Globus pallidus (tissue), 1 donor: ENCODE measurements at regions not wholly inside any gene's neighbourhood (a gene's known extent, or its start where the extent isn't known, plus 50 kb on each side); places are given as distances from the start of the nearest gene placed in this dataset.
"Not testable (repeated sequence)": the region's sequence is repeated elsewhere in the genome, so short reads cannot be mapped to it uniquely, and the experiment has no call there.

Experiments used
- DNase-seq: peaks from one replicate; pipeline ENCODE4 v3.0.0-alpha.2; 2015; ENCODE audit warnings: low spot score

DNA sequence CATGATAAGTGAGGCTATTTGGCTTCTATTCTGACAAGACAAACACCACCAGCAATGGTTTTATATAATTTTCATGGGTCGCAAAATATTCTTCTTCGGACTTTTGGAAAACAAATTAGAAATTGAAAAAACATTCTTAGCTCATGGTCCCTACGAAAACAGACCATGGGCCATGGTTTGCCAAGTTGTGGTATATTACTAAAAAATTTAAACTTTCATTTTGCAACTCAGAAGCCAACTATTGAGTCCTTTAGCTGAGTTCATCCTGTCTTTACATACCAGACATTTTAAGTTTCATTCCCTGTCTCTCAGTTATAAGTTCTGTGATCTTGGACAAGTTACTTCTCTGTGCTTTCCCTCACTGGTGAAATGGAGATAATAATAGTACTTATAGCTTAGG lies 198.1 kb downstream of the CSNK1G3 start:
- DNase-seq = no peak

DNA sequence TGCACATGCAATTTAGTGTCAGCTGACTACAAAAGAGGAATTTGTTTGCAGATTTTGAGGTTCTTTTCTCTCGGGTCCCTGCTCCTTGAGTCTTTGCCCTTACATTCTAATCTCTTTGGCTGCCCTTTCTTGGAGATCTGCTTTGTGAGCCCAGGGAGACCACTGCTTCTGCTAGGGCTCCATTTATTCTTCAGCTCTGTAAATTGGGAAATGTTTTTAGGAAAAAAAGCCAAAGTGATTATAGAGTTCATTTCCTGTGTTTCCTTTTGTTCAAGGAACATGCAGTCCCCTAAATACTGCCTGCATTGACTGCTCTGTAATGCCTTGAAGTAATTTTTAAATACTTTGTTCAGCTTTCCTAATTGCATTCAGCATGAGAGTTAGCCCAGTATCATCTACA lies 197.4 kb downstream of the CSNK1G3 start:
- DNase-seq = no peak

DNA sequence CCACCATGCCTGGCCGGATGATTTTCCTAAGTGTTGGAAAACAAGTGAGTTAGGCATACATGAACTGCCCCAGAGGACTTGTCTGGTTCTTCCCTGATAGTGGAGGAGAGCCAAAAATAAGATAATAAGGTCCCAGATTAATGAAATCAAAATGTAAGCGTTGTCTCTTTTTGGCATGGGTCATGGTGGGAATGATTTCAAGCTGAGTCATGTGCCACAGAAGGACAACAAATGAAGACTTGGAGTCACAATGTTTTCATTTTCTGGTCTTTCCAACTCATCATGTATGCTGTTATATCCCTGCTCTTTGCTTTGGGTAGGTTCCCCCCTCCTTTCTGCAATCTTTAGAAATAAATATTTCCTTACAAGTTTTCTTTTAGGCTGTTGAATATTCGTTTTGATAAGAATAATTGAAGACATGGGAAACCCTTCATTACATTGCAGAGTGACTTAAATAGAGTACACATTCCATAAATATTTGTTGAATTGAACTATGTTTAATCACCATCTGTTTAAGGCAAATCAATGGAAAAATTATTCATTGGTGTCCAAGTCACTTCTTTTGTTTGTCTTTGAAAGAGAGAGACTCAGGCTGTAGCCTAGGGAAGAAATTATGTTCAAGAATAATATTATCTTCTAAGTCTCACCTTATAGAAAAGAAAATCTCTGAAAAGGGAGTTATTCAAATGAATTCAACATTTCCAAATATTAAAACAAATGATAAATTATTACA lies 196.3 kb downstream of the CSNK1G3 start:
- no peak for DNase-seq

DNA sequence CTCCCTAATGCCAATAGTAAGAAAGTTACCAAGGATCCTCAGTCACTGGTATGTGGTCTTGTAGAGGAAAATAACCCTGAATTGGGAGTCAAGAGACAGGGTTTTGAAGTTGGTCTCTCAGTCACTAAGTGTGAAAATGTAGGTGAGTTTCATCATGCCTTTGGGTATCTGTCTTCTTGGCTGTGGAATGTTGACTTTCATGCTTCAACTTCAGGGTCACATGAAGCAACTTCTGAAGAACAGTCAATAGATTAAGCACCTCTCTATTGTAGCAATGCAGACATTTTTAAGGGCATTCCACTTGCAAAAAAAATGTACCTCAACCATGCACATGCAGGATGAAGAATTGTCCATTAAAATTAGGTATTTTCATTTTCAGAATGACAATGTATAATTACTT lies 194.6 kb downstream of the CSNK1G3 start:
- DNase-seq = no peak

DNA sequence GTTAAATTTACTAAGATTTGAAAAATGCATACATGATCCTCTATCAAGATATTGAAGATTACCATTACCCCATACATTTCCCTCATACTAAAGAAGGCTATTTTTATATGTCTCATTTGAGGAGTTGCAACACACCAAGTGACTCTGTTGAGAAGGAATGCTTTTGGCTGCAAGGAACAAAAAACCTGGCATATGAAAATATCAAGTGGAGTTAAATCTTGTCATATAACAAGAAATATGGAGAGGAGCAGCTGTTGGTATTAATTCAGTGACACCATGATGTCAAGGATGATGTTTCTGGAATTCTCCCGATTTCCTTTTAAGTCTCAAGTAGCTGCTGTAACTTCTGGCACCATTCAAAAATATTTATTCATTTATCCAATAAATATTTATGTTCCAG lies 193.8 kb downstream of the CSNK1G3 start:
- no peak for DNase-seq

DNA sequence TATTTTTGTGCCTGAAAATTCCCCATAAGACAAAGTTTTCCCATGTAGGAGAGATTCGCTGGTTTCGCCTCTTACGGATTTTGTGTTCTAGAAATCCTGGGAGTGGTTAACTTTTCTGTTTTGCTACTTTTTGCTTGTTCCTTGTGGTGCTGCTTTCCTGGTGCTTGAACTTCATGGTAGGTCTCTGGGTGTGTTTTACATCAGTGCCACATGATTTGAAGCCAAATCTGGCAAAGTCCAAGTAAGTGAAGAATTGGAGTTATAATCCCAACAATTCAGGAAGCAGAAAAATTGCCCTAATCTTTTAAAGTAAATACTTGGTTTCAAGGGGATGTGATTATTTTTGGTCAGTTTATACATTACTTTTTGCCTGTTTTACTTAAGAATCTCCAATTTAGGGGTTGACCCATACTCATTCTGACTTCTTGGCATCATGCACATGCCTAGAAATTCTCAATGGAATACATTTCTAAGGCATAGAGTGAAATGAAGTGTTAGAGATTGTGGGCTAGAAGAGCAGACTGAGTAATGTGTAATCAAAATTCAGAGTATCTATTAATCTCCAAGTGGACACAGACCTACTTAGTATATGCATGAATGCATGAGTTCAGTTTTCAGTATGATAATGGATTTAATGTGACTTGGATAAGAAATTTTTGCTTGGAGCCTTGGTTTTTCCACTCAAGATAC lies 189.7 kb downstream of the CSNK1G3 start:
- no peak for DNase-seq

DNA sequence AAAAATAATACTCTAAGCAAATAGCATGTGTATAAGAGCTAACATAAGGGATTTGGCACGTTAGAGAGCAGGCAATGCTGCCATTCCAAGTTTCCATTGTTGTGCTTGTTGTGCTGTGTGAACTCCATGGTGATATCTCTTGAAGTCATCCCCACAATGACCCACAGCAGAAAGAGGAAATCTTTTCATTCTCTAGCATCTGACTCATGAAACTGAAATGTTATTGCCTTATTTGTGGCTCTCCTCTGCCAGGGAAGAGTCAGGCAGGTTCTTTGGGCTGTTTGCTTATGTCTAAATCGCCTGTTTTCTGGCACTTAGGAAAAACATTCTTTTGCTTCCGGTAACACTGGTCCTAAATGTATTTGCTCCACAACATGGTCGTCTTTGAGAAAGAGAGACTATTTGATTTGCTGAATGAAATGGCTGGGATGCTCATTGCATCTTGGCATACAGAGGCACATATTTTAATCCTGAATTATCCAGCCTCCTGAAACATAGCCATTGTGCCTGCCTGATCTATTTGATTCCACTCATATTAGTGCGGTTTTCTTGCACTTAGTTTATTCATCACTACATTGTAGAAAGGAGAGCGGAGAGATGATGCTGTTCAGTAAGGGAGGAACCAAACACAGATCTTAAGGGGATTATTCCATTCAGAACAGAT lies 188.8 kb downstream of the CSNK1G3 start:
- no peak for DNase-seq

DNA sequence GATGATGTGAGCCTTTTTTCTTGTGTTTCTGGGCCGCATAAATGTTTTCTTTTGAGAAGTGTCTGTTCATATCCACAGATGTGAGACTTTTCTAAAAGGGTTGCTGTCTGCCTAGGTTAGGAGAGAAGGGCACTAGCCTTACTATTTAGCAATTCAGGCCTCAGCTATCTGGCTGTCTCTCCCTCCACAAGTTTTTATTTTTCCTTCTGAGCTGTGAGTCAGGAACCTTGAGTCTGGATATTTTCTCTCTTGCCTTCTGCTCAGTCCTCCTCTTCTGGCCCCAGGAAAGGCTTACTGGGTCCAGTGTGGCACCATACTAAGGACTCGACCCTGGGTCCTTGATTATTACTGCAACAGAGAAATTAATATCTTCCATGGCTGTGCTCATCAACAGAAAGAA lies 187.6 kb downstream of the CSNK1G3 start:
- DNase-seq = no peak

DNA sequence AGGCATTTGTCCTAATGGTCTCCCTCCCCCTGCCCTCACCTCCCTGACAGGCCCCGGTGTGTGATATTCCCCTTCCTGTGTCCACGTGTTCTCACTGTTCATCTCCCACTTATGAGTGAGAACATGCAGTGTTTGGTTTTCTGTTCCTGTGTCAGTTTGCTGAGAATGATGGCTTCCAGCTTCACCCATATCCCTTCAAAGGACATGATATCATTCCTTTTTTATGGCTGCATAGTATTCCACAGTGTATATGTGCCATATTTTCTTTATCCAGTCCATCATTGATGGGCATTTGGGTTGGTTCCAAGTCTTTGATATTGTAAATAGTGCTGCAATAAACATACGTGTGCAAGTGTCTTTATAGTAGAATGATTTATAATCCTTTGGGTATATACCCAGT lies 187.0 kb downstream of the CSNK1G3 start:
- not testable (repeated sequence) for DNase-seq

DNA sequence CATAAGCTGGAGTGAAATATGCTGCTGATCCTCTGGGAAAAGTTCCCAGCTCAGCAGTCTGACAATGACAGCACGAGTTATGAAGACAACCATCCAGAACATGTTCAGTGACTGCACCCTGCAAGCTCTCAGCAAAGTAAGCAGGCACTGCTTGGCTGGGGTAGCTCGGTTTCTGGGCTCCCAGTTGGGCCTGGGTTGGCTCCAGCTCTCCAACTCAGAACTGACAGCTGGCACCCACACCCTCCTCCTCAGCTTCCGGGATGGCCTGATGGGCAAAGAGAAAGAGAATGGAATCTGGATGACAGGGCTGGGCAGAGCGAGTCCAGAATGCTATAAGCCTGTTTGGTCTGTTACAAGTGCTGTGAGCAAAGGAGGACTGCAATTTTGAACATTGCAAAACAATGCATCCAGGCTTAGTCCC lies 185.0 kb downstream of the CSNK1G3 start:
- peak; percentile 92 for DNase-seq

DNA sequence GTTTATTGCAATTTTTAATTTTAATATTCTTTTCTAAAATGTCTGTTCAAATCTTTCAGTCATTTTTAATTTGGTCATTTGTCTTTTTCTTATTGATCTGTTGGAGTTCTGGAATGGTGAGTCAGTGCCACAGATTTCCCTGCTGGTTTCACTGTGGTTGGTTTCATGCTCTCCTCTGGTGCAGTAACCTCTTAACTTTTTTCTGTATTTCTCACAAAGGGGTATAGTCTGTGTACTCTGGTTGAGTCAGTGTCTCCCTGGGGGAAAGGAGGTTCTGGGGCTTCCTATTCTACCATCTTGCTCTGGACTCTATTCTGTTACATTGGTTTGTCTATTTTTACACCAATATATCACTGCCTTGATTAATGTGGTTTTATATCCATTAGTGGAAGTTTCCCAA lies 178.8 kb downstream of the CSNK1G3 start:
- no peak for DNase-seq

DNA sequence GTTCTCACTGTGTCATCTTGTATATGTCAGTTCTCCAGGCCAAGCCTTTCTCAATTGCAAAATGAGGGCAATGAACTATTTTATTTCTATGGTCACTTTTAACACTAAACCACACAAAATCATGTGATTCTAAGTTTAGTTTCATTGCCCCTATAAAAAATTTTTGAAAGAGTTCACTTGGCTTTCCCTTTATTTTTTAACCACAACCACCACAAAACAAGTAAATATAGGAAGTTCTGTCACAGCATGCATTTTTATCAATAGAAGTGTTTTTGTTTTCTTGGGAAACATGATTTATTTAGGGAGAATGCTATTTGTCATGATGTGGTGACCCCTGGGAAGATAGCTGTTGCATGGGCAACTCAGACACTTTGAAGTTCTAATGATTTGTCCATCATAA lies 169.1 kb downstream of the CSNK1G3 start:
- DNase-seq = no peak

DNA sequence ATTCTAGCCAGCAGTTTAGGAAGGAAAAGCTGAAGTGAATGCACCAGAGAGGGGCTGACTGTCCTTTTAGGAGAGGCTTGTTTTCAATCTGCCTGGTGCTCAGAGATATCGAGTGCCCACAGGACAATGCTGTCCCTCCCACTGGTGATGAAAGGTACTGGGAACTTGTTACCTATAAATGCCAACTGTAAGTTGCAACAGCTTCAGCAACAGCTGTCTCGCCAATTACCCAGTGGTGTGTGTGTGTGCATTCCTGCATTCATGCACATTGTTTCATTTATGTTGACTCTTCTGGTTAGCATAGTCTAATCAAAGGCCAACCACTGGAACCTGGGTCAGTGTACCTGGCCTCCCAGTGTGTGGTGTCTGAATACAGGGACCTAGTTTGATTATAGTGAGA lies 161.1 kb downstream of the CSNK1G3 start:
- no peak for DNase-seq

DNA sequence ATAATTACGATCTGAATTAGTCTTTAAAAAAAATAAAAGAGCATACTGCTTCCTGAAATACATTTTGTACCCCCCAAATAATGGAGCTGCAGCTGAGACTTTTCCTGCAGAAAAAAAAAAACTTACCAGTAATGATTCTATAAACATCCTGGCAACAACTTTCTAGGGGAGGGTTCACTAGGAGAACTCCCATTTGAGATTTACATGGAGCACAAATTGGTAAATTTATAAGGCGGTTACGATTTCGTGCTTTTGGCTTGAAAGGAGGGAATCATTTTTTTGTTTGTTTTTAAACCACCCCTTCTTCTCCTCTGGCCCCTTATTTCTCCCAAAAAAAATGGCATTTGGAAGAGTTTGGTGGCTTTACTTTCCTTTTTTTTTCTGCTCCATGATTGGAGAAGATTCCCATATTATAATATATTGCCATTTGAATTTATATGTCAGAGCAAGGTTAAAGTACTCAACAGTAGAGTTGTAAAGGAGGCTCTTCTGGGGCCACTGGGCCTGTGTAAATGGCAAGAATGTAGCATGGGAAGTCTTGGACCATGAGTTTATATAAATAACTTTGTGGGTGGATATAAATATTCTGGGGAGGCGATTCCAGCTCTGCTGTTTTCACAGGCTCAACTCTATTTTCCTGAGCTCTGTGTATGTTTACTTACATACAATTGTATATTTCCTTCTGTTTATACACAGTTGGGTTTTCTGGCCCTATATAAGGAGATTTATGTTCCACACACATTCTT lies 159.9 kb downstream of the CSNK1G3 start:
- DNase-seq = peak; percentile 5

DNA sequence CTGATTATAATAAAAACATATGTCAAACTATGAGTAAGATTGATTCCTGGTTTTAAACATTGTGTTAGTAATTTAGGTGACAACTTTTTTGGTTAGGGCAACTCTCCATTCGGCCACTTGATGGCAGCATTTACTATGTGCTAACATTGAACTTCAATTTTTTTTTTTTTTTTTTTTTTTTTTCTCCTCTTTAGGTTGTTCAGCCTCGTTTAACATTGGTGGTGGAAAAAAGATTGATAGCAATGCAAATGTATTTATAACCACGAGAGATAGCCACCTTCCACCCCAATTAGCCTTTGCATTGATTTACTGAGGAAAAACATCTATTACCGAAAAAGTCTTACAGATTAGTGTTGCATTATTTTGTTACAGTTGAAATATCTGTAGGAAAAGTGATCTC lies 159.1 kb downstream of the CSNK1G3 start:
- DNase-seq = peak; percentile 66
